HepG2 (cell line): ENCODE measurements at regions not wholly inside any gene's neighbourhood (a gene's known extent, or its start where the extent isn't known, plus 50 kb on each side); places are given as distances from the start of the nearest gene placed in this dataset.

ENCODE experiments used
- ATAC-seq: fragments of 200-7000 bp; cut with Tn5 transposase; 3 replicates; pipeline ENCODE4 v1.9.1; 2020; ENCODE audit warnings: mild to moderate bottlenecking, moderate library complexity
- BruUV-seq: library from RNA; stranded (reverse); fragments of 400-500 nt; replicated peaks from 2 replicates; lab custom pipeline; 2021; lab: Mats Ljungman, UMichigan
- CTCF ChIA-PET: fragments of 300-600 bp; formaldehyde crosslinking; extraction: SDS; loops from one replicate; lab custom pipeline; 2021; ENCODE audit warnings: low total read pairs, inconsistent platforms, low intra/inter-chr PET ratio; lab: Yijun Ruan, JAX
- POLR2A ChIA-PET: fragments of 350-600 bp; sonication (Branson Sonifier 250); formaldehyde crosslinking; loops from one replicate; lab custom pipeline; 2020; ENCODE audit warnings: antibody characterized with exemption, inconsistent platforms; lab: Yijun Ruan, JAX
- DNase-seq: peaks from one replicate; pipeline ENCODE4 v3.0.0-alpha.2; 2015; ENCODE audit warnings: low spot score
- FAIRE-seq: peaks from 3 replicates; lab custom pipeline; 2011; peaks lifted over from hg19 to GRCh38; lab: Jason Lieb, UNC
- H2AFZ ChIP-seq: one replicate; pipeline ENCODE4 v1.6.1; 2011; ENCODE audit warnings: low read length, inconsistent platforms
- H3K27ac ChIP-seq: fragments of 300-600 bp; 3 replicates; pipeline ENCODE4 v1.8.0; 2011; ENCODE audit warnings: mixed run types, mild to moderate bottlenecking, mixed read lengths, low read length, inconsistent platforms; ENCODE audit not compliant: insufficient read depth; ENCODE audit errors: extremely low read length
- H3K27me3 ChIP-seq, 2 experiments: fragments of 200-600 bp in 1 of 2; 2 replicates in 1 of 2; 3 replicates in 1 of 2; pipeline versions ENCODE4 v1.6.0 to v1.8.0; 2011; ENCODE audit warnings: low read length in 2 of 2, mild to moderate bottlenecking in 2 of 2, moderate library complexity in 2 of 2, inconsistent platforms in 1 of 2; ENCODE audit not compliant: insufficient read depth in 2 of 2, control insufficient read depth in 1 of 2
- H3K36me3 ChIP-seq, 2 experiments: fragments of 200-600 bp in 1 of 2; replicated peaks in 1 of 2; 2 replicates in 1 of 2; 3 replicates in 1 of 2; pipeline versions ENCODE4 v1.5.1 to v1.8.0; 2011; ENCODE audit warnings: low read length in 2 of 2, inconsistent platforms in 1 of 2; ENCODE audit not compliant: insufficient read depth in 2 of 2, control insufficient read depth in 1 of 2
- H3K4me1 ChIP-seq: 2 replicates; pipeline ENCODE4 v1.5.1; 2012; ENCODE audit warnings: low read length, inconsistent platforms; ENCODE audit not compliant: insufficient read depth
- H3K4me2 ChIP-seq: 2 replicates; pipeline ENCODE4 v1.6.0; 2011; ENCODE audit warnings: low read depth, low read length, inconsistent platforms
- H3K4me3 ChIP-seq, 3 experiments: fragments of 200-600 bp in 1 of 3; sonication (generic), shearing (Covaris generic) in 1 of 3; replicated peaks in 1 of 3; 2 replicates each; pipeline ENCODE4 v1.5.1; 2011 to 2016; ENCODE audit warnings: low read length in 3 of 3, inconsistent platforms in 2 of 3, low read depth in 2 of 3, mild to moderate bottlenecking in 2 of 3, control low read depth in 1 of 3, mixed read lengths in 1 of 3; ENCODE audit not compliant: insufficient read depth in 1 of 3
- H3K79me2 ChIP-seq: one replicate; pipeline ENCODE4 v1.6.1; 2011; ENCODE audit warnings: low read length, inconsistent platforms; ENCODE audit not compliant: insufficient read depth
- H3K9ac ChIP-seq: 2 replicates; pipeline ENCODE4 v1.6.0; 2011; ENCODE audit warnings: mild to moderate bottlenecking, low read depth, low read length, inconsistent platforms; ENCODE audit not compliant: insufficient read depth
- H3K9me3 ChIP-seq: 2 replicates; pipeline ENCODE4 v1.5.1; 2012; ENCODE audit warnings: mild to moderate bottlenecking, low read length
- H4K20me1 ChIP-seq: 2 replicates; pipeline ENCODE4 v1.6.0; 2011; ENCODE audit warnings: inconsistent platforms, mild to moderate bottlenecking, low read length, moderate library complexity; ENCODE audit not compliant: insufficient read depth
- ASH2L ChIP-seq: fragments of 300-600, 200-600 bp; sonication (generic); IDR thresholded peaks from 2 replicates; pipeline ENCODE4 v1.7.0; 2017; ENCODE audit warnings: low read depth, mild to moderate bottlenecking, moderate library complexity, mixed read lengths, low read length; ENCODE audit not compliant: insufficient read length
- HMGXB4 ChIP-seq, 2 experiments: sonication (generic) in 1 of 2; formaldehyde crosslinking in 1 of 2; IDR thresholded peaks; 2 replicates each; pipeline versions ENCODE4 v1.4.0 to v1.6.1; 2018 to 2020; ENCODE audit warnings: missing genetic modification reagents in 2 of 2, borderline replicate concordance in 1 of 2, low read depth in 1 of 2, mild to moderate bottlenecking in 1 of 2, missing biosample characterization in 1 of 2
- NFE2 ChIP-seq: sonication (generic); formaldehyde crosslinking; IDR thresholded peaks from 2 replicates; pipeline ENCODE4 v1.4.0; 2020; ENCODE audit warnings: missing genetic modification reagents
- NR1H2 ChIP-seq: sonication (generic); formaldehyde crosslinking; IDR thresholded peaks from 2 replicates; pipeline ENCODE4 v1.8.1; 2022; ENCODE audit warnings: low read depth, missing genetic modification reagents, borderline replicate concordance
- ZFP1 ChIP-seq: IDR thresholded peaks from 2 replicates; pipeline ENCODE4 v1.6.1; 2016
- ZNF430 ChIP-seq: sonication (generic); formaldehyde crosslinking; IDR thresholded peaks from 2 replicates; pipeline ENCODE4 v1.9.0; 2021; ENCODE audit warnings: mild to moderate bottlenecking, missing genetic modification reagents
- ZNF619 ChIP-seq: sonication (generic); formaldehyde crosslinking; IDR thresholded peaks from 2 replicates; pipeline ENCODE4 v1.4.0; 2020; ENCODE audit warnings: mild to moderate bottlenecking, missing genetic modification reagents
- ZNF674 ChIP-seq: sonication (generic); formaldehyde crosslinking; IDR thresholded peaks from 2 replicates; pipeline ENCODE4 v1.5.0; 2020; ENCODE audit warnings: low read depth, mild to moderate bottlenecking, missing genetic modification reagents
- ZNF891 ChIP-seq: sonication (generic); formaldehyde crosslinking; IDR thresholded peaks from 2 replicates; pipeline ENCODE4 v1.5.0; 2020; ENCODE audit warnings: mild to moderate bottlenecking, missing genetic modification reagents
- WGBS: methylation state at CpG from one replicate; pipeline ENCODE4 v1.1.6; 2017; ENCODE audit warnings: low lambda C conversion rate; 5-methylcytosine and 5-hydroxymethylcytosine counted together
- in situ Hi-C: cut with HindIII; loops from 2 replicates; pipeline ENCODE4 v1.10.0; 2017; ENCODE audit warnings: low pct_unique_long_range_greater_than_20kb; ENCODE audit not compliant: extremely low pct_ligation_motif_present
- intact Hi-C: fragments of 100-400 bp; cut with micrococcal nuclease; formaldehyde crosslinking; loops from one replicate; pipeline ENCODE4 v1.10.0; 2022; ENCODE audit not compliant: unreplicated experiment
- TF ChIP-seq, protein P1 (sequence below): sonication (generic); formaldehyde crosslinking; IDR thresholded peaks from 2 replicates; pipeline ENCODE4 v1.4.0; 2020; ENCODE audit warnings: missing genetic modification reagents

GRCh38 chr12:46669720-46670119 is 156.1 kb downstream of the SLC38A4 start:
- H3K4me2 ChIP-seq = no peak overlapping the region
- no TSS peak for BruUV-seq
- ChIA-PET POLR2A (no interaction called here), CTCF (no interaction called here)
- no peaks in the 10 kb centered on the region for H3K27me3 ChIP-seq
- H3K27ac ChIP-seq = no peak overlapping the region
- no peak overlapping the region for H3K9ac ChIP-seq
- H3K4me1 ChIP-seq = peaks cover 27% of the 10 kb centered on the region
- WGBS = 96% methylated on average over 1 of the region's 2 CpGs
- no peak overlapping the region for H3K4me3 ChIP-seq
- TF ChIP-seq, protein P1, sequence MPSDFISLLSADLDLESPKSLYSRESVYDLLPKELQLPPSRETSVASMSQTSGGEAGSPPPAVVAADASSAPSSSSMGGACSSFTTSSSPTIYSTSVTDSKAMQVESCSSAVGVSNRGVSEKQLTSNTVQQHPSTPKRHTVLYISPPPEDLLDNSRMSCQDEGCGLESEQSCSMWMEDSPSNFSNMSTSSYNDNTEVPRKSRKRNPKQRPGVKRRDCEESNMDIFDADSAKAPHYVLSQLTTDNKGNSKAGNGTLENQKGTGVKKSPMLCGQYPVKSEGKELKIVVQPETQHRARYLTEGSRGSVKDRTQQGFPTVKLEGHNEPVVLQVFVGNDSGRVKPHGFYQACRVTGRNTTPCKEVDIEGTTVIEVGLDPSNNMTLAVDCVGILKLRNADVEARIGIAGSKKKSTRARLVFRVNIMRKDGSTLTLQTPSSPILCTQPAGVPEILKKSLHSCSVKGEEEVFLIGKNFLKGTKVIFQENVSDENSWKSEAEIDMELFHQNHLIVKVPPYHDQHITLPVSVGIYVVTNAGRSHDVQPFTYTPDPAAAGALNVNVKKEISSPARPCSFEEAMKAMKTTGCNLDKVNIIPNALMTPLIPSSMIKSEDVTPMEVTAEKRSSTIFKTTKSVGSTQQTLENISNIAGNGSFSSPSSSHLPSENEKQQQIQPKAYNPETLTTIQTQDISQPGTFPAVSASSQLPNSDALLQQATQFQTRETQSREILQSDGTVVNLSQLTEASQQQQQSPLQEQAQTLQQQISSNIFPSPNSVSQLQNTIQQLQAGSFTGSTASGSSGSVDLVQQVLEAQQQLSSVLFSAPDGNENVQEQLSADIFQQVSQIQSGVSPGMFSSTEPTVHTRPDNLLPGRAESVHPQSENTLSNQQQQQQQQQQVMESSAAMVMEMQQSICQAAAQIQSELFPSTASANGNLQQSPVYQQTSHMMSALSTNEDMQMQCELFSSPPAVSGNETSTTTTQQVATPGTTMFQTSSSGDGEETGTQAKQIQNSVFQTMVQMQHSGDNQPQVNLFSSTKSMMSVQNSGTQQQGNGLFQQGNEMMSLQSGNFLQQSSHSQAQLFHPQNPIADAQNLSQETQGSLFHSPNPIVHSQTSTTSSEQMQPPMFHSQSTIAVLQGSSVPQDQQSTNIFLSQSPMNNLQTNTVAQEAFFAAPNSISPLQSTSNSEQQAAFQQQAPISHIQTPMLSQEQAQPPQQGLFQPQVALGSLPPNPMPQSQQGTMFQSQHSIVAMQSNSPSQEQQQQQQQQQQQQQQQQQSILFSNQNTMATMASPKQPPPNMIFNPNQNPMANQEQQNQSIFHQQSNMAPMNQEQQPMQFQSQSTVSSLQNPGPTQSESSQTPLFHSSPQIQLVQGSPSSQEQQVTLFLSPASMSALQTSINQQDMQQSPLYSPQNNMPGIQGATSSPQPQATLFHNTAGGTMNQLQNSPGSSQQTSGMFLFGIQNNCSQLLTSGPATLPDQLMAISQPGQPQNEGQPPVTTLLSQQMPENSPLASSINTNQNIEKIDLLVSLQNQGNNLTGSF (CRISPR knock-in tag) = no peak
- TF ChIP-seq HMGXB4 (CRISPR knock-in tag; IDR thresholded peaks at IDR 0.05; ENCODE audit: borderline replicate concordance in 1 of 2, low read depth in 1 of 2) = no peak
- no peak for TF ChIP-seq ZNF674 (CRISPR knock-in tag)
- no peak for TF ChIP-seq ASH2L
- no peak for TF ChIP-seq NFE2
- TF ChIP-seq NR1H2 = no peak
- no peak for TF ChIP-seq ZNF619 (CRISPR knock-in tag)
- no peak for TF ChIP-seq ZNF430
- TF ChIP-seq ZNF891 (CRISPR knock-in tag) = no peak
- TF ChIP-seq ZFP1 = no peak
- TF ChIP-seq, all 625 proteins: peak for 0
- in situ Hi-C loops (loop anchor here (10.0 kb wide), 1 partner anchor 145 kb away; no protein-coding TSS in a partner anchor), intact Hi-C loops (no loop called here)
- Histone ChIP-seq H3K36me3 (no peaks in the 10 kb centered on the region; a peak in 1 of 5 replicates), H3K9me3 (no peaks in the 10 kb centered on the region), H3K79me2 (no peaks in the 10 kb centered on the region), H4K20me1 (no peaks in the 10 kb centered on the region), H2AFZ (no peak overlapping the region)
- FAIRE-seq (no peak), ATAC-seq (no peak), DNase-seq (no peak)
